Osteocyte (in vitro differentiated cells): ENCODE measurements at regions not wholly inside any gene's neighbourhood (a gene's known extent, or its start where the extent isn't known, plus 50 kb on each side); places are given as distances from the start of the nearest gene placed in this dataset.

Experiments used
- DNase-seq: peaks from one replicate; pipeline ENCODE4 v3.0.0; 2021; ENCODE audit warnings: mixed read lengths; ENCODE audit not compliant: unreplicated experiment; ENCODE audit errors: extremely low spot score
- H3K27ac Mint-ChIP-seq: one replicate; pipeline ENCODE4 v1.8.0; 2021; ENCODE audit warnings: mild to moderate bottlenecking, mixed read lengths; ENCODE audit not compliant: unreplicated experiment
- H3K27me3 Mint-ChIP-seq: one replicate; pipeline ENCODE4 v1.8.0; 2021; ENCODE audit warnings: mixed read lengths; ENCODE audit not compliant: unreplicated experiment
- H3K36me3 Mint-ChIP-seq: one replicate; pipeline ENCODE4 v1.8.0; 2021; ENCODE audit warnings: mixed read lengths; ENCODE audit not compliant: unreplicated experiment
- H3K4me1 Mint-ChIP-seq: one replicate; pipeline ENCODE4 v1.8.0; 2021; ENCODE audit warnings: mixed read lengths; ENCODE audit not compliant: unreplicated experiment
- H3K4me3 Mint-ChIP-seq: one replicate; pipeline ENCODE4 v1.8.0; 2021; ENCODE audit warnings: mild to moderate bottlenecking, moderate library complexity, mixed read lengths; ENCODE audit not compliant: unreplicated experiment
- H3K9me3 Mint-ChIP-seq: one replicate; pipeline ENCODE4 v1.8.0; 2021; ENCODE audit warnings: mixed read lengths; ENCODE audit not compliant: unreplicated experiment
- CTCF ChIP-seq: fragments of 200-600 bp; sonication (generic); IDR thresholded peaks from 2 replicates; pipeline ENCODE4 v1.5.0; 2021; ENCODE audit warnings: antibody characterized with exemption, mild to moderate bottlenecking, moderate library complexity

GRCh38 chr1:4121834-4122512, 221.9 kb upstream of the C1orf174 start:
- Mint-ChIP-seq H3K4me1 (no peaks in the 10 kb centered on the region), H3K9me3 (peaks cover 23% of the 10 kb centered on the region), H3K27ac (no peak overlapping the region), H3K4me3 (no peak overlapping the region), H3K36me3 (no peaks in the 10 kb centered on the region), H3K27me3 (no peaks in the 10 kb centered on the region)
- TF ChIP-seq CTCF = no peak
- no peak for DNase-seq

GRCh38 chr1:4122513-4123160, 222.6 kb upstream of the C1orf174 start:
- H3K27me3 Mint-ChIP-seq = no peaks in the 10 kb centered on the region
- H3K4me3 Mint-ChIP-seq = no peak overlapping the region
- no peak overlapping the region for H3K27ac Mint-ChIP-seq
- H3K9me3 Mint-ChIP-seq = peaks cover 18% of the 10 kb centered on the region
- DNase-seq = no peak
- peaks cover 1% of the 10 kb centered on the region for H3K36me3 Mint-ChIP-seq
- no peak for TF ChIP-seq CTCF
- H3K4me1 Mint-ChIP-seq = no peaks in the 10 kb centered on the region

- Mint-ChIP-seq H3K36me3 (peaks cover 2% of the 10 kb centered on the region), H3K9me3 (peaks cover 9% of the 10 kb centered on the region), H3K27ac (no peak overlapping the region), H3K27me3 (no peaks in the 10 kb centered on the region), H3K4me3 (no peak overlapping the region), H3K4me1 (no peaks in the 10 kb centered on the region)
- no peak for DNase-seq
- no peak for TF ChIP-seq CTCF
Measured at GRCh38 chr1:4124631-4125145, 224.6 kb upstream of the C1orf174 start.

GRCh38 chr1:4126251-4126650, 226.2 kb upstream of the C1orf174 start:
- H3K4me1 Mint-ChIP-seq = no peaks in the 10 kb centered on the region
- H3K36me3 Mint-ChIP-seq = peaks cover 2% of the 10 kb centered on the region
- no peak overlapping the region for H3K4me3 Mint-ChIP-seq
- H3K27ac Mint-ChIP-seq = no peak overlapping the region
- peaks cover 6% of the 10 kb centered on the region for H3K9me3 Mint-ChIP-seq
- no peak for DNase-seq
- H3K27me3 Mint-ChIP-seq = no peaks in the 10 kb centered on the region
- TF ChIP-seq CTCF = no peak
